Mesendoderm (in vitro differentiated cells): ENCODE measurements at regions not wholly inside any gene's neighbourhood (a gene's known extent, or its start where the extent isn't known, plus 50 kb on each side); places are given as distances from the start of the nearest gene placed in this dataset.
A peak's percentile ranks its signal among the peaks of the same experiment; 100 is the strongest.

Source experiments
- DNase-seq: peaks from one replicate; pipeline ENCODE4 v3.0.0; 2013
- H2AK5ac ChIP-seq: 2 replicates; pipeline ENCODE4 v1.6.1; 2013; ENCODE audit warnings: low read length, inconsistent platforms
- H2BK120ac ChIP-seq: 2 replicates; pipeline ENCODE4 v1.6.1; 2013; ENCODE audit warnings: low read depth, mild to moderate bottlenecking, low read length, moderate library complexity, mixed read lengths
- H2BK15ac ChIP-seq: replicated peaks from 2 replicates; pipeline ENCODE4 v1.6.1; 2013; ENCODE audit warnings: low read depth, mild to moderate bottlenecking, moderate library complexity
- H2BK5ac ChIP-seq: 2 replicates; pipeline ENCODE4 v1.6.1; 2013; ENCODE audit warnings: low read length, inconsistent platforms
- H3K18ac ChIP-seq: 2 replicates; pipeline ENCODE4 v1.6.1; 2013; ENCODE audit warnings: mild to moderate bottlenecking, low read length, mixed read lengths
- H3K23ac ChIP-seq: one replicate; pipeline ENCODE4 v1.6.1; 2013; ENCODE audit warnings: low read length
- H3K27ac ChIP-seq: 2 replicates; pipeline ENCODE4 v1.5.1; 2013; ENCODE audit warnings: low read depth, mild to moderate bottlenecking, inconsistent platforms, low read length, moderate library complexity
- H3K27me3 ChIP-seq: 2 replicates; pipeline ENCODE4 v1.6.1; 2013; ENCODE audit warnings: low read length, control low read depth, mild to moderate bottlenecking, inconsistent platforms; ENCODE audit not compliant: insufficient read depth, poor library complexity
- H3K36me3 ChIP-seq: 2 replicates; pipeline ENCODE4 v1.6.1; 2013; ENCODE audit warnings: low read length, inconsistent platforms; ENCODE audit not compliant: control insufficient read depth, insufficient read depth
- H3K4ac ChIP-seq: one replicate; pipeline ENCODE4 v1.6.1; 2013; ENCODE audit warnings: low read depth, mild to moderate bottlenecking, low read length, moderate library complexity
- H3K4me1 ChIP-seq: 2 replicates; pipeline ENCODE4 v1.6.1; 2013; ENCODE audit warnings: low read depth, low read length, inconsistent platforms; ENCODE audit not compliant: control insufficient read depth
- H3K4me2 ChIP-seq: 2 replicates; pipeline ENCODE4 v1.6.1; 2013; ENCODE audit warnings: low read length
- H3K4me3 ChIP-seq: 2 replicates; pipeline ENCODE4 v1.5.1; 2013; ENCODE audit warnings: mild to moderate bottlenecking, low read length
- H3K56ac ChIP-seq: one replicate; pipeline ENCODE4 v1.6.1; 2013; ENCODE audit warnings: low read length
- H3K79me1 ChIP-seq: 2 replicates; pipeline ENCODE4 v1.6.1; 2013; ENCODE audit warnings: low read length, inconsistent platforms
- H3K79me2 ChIP-seq: 2 replicates; pipeline ENCODE4 v1.6.1; 2013; ENCODE audit warnings: mild to moderate bottlenecking, low read length; ENCODE audit not compliant: control insufficient read depth, insufficient read depth
- H3K9ac ChIP-seq: 2 replicates; pipeline ENCODE4 v1.6.1; 2013; ENCODE audit warnings: low read length, inconsistent platforms
- H4K5ac ChIP-seq: one replicate; pipeline ENCODE4 v1.6.1; 2013; ENCODE audit warnings: low read length
- H4K8ac ChIP-seq: one replicate; pipeline ENCODE4 v1.6.1; 2013; ENCODE audit warnings: low read depth, mild to moderate bottlenecking, control low read depth, low read length, moderate library complexity
- WGBS: extraction: QIAGEN DNeasy Blood & Tissue Kit; methylation state at CpG from one replicate; pipeline ENCODE4 v1.1.7; 2013; ENCODE audit warnings: low lambda C conversion rate, missing lambda C conversion rate; ENCODE audit not compliant: insufficient coverage; ENCODE audit errors: extremely low coverage; 5-methylcytosine and 5-hydroxymethylcytosine counted together

DNA sequence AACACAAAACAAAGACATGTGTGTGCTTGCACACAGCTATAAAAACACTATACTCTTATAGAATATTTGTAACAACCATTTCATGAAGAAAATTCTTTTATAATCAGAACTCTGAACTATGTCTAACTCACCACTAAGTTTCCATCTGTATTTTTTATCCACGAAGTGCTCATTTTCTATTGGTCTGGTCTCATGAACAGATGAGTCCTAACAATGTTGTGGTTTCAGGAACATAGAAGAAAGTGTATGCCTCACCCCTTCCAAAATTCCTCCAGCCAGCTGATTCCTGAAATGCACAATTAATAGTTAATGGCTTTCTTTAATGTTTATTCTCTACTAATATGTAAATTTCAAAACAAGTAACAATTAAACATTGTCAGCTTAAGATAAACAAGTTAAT lies 325.3 kb upstream of the GRAMD2B start:
- Histone ChIP-seq H3K56ac (no peak overlapping the region), H3K18ac (no peak overlapping the region), H3K27me3 (no peaks in the 10 kb centered on the region), H3K4ac (no peak overlapping the region), H3K4me3 (no peak overlapping the region), H3K79me1 (no peaks in the 10 kb centered on the region), H2BK120ac (no peak overlapping the region), H3K9ac (no peak overlapping the region), H3K79me2 (no peaks in the 10 kb centered on the region), H3K36me3 (no peaks in the 10 kb centered on the region), H2BK5ac (no peak overlapping the region), H4K5ac (no peak overlapping the region), H3K27ac (no peak overlapping the region), H3K4me2 (no peak overlapping the region), H2AK5ac (no peak overlapping the region), H2BK15ac (no peak overlapping the region), H3K4me1 (no peaks in the 10 kb centered on the region), H4K8ac (no peak overlapping the region), H3K23ac (no peak overlapping the region)
- WGBS = no CpG with 5 or more reads among the region's 1 CpG
- DNase-seq = no peak

DNA sequence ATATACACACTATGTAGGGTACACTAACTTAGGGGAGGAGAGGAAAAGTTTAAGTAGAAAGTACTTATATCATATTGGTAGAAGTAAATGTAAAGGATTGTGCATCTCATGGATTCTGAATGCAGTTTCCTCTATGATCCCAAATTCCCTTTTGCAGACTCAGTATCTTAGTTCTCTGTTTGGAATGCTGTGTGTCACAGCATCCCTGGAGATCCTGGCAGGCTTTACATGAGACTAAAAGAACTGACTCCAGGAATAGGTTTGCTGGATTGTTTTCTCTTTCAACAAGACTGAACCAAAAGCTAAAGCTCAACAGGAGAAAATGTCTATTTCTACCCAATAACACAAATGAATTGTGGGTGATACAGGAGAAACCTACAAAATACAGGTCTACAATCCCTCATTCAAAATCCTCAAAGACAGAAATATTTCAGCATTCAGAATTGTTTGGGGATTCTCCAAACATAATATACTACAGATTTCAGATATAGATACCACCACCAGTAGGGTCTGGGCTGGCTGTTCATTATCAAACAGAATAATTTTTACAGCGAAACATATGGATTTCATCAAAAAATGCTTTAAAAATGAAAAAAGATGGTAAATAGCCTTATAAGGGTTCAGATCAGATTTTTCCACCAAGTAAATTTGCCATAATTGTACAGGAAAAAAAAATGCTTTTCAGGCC lies 324.7 kb upstream of the GRAMD2B start:
- Histone ChIP-seq H2BK5ac (no peak overlapping the region), H3K79me2 (no peaks in the 10 kb centered on the region), H2AK5ac (no peak overlapping the region), H3K4ac (no peak overlapping the region), H3K18ac (no peak overlapping the region), H3K27ac (no peak overlapping the region), H3K4me2 (no peak overlapping the region), H2BK15ac (no peak overlapping the region), H3K23ac (no peak overlapping the region), H3K27me3 (no peaks in the 10 kb centered on the region), H3K4me3 (no peak overlapping the region), H2BK120ac (no peak overlapping the region), H4K5ac (no peak overlapping the region), H3K56ac (no peak overlapping the region), H3K79me1 (no peaks in the 10 kb centered on the region), H4K8ac (no peak overlapping the region), H3K36me3 (no peaks in the 10 kb centered on the region), H3K4me1 (no peaks in the 10 kb centered on the region), H3K9ac (no peak overlapping the region)
- no peak for DNase-seq
- no CpG with 5 or more reads among the region's 1 CpG for WGBS

- no peak overlapping the region for H3K18ac ChIP-seq
- H4K5ac ChIP-seq = no peak overlapping the region
- no peak overlapping the region for H3K4me2 ChIP-seq
- H2BK120ac ChIP-seq = no peak overlapping the region
- WGBS = no CpG with 5 or more reads among the region's 4 CpGs
- no peak overlapping the region for H3K4ac ChIP-seq
- H3K9ac ChIP-seq = no peak overlapping the region
- H4K8ac ChIP-seq = no peak overlapping the region
- H3K56ac ChIP-seq = no peak overlapping the region
- H3K36me3 ChIP-seq = no peaks in the 10 kb centered on the region
- H2BK5ac ChIP-seq = no peak overlapping the region
- no peak overlapping the region for H3K23ac ChIP-seq
- no peak overlapping the region for H3K4me3 ChIP-seq
- H2BK15ac ChIP-seq = no peak overlapping the region
- no peak overlapping the region for H3K27ac ChIP-seq
- no peaks in the 10 kb centered on the region for H3K4me1 ChIP-seq
- H2AK5ac ChIP-seq = no peak overlapping the region
- H3K27me3 ChIP-seq = no peaks in the 10 kb centered on the region
- H3K79me2 ChIP-seq = no peaks in the 10 kb centered on the region
- no peak for DNase-seq
- no peaks in the 10 kb centered on the region for H3K79me1 ChIP-seq
These were observed 324.1 kb upstream of the GRAMD2B start for GRCh38 chr5:126099077-126099476.

GRCh38 chr5:126100767-126101166 lies 322.4 kb upstream of the GRAMD2B start:
- Histone ChIP-seq H3K79me2 (no peaks in the 10 kb centered on the region), H3K18ac (no peak overlapping the region), H3K27me3 (no peaks in the 10 kb centered on the region), H3K23ac (no peak overlapping the region), H3K4ac (no peak overlapping the region), H3K4me3 (no peak overlapping the region), H3K36me3 (no peaks in the 10 kb centered on the region), H2BK120ac (no peak overlapping the region), H3K4me1 (no peaks in the 10 kb centered on the region), H4K5ac (no peak overlapping the region), H2AK5ac (no peak overlapping the region), H2BK5ac (no peak overlapping the region), H3K27ac (no peak overlapping the region), H3K79me1 (no peaks in the 10 kb centered on the region), H4K8ac (no peak overlapping the region), H3K56ac (no peak overlapping the region), H2BK15ac (no peak overlapping the region), H3K4me2 (no peak overlapping the region), H3K9ac (no peak overlapping the region)
- no CpG with 5 or more reads among the region's 5 CpGs for WGBS
- DNase-seq = peak; percentile 32

DNA sequence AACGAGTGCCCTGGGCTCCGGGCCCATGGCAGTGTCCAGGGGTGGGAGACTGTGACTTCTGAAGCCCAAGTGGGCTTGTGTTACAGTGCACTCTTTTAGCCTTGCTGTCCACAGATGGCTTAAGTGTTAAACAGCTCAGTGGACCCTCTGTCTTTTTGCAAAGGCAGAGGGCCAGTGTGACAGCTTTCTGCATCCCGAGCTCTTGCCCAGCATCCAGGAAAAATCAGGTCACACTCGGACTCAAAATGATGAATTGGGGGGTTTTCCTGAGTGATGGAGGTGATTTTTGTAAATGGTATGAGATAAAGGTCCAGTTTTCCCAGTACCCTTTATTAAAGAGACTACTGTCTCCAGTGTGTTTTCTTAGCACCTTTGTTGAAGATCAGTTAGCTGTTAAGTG lies 321.3 kb upstream of the GRAMD2B start:
- DNase-seq = no peak
- no peak overlapping the region for H2BK15ac ChIP-seq
- H2AK5ac ChIP-seq = no peak overlapping the region
- no peaks in the 10 kb centered on the region for H3K36me3 ChIP-seq
- no peaks in the 10 kb centered on the region for H3K79me1 ChIP-seq
- H3K27ac ChIP-seq = no peak overlapping the region
- H2BK120ac ChIP-seq = no peak overlapping the region
- no peak overlapping the region for H3K18ac ChIP-seq
- no peaks in the 10 kb centered on the region for H3K27me3 ChIP-seq
- no peak overlapping the region for H4K5ac ChIP-seq
- no peak overlapping the region for H3K4ac ChIP-seq
- WGBS = no CpG with 5 or more reads among the region's 4 CpGs
- no peak overlapping the region for H3K9ac ChIP-seq
- no peak overlapping the region for H4K8ac ChIP-seq
- no peak overlapping the region for H2BK5ac ChIP-seq
- no peak overlapping the region for H3K56ac ChIP-seq
- H3K79me2 ChIP-seq = no peaks in the 10 kb centered on the region
- no peak overlapping the region for H3K4me3 ChIP-seq
- no peak overlapping the region for H3K23ac ChIP-seq
- H3K4me2 ChIP-seq = no peak overlapping the region
- H3K4me1 ChIP-seq = no peaks in the 10 kb centered on the region

GRCh38 chr5:126103050-126103449 lies 320.2 kb upstream of the GRAMD2B start:
- Histone ChIP-seq H3K4me1 (no peaks in the 10 kb centered on the region), H2BK15ac (no peak overlapping the region), H3K79me1 (no peaks in the 10 kb centered on the region), H3K36me3 (no peaks in the 10 kb centered on the region), H4K5ac (no peak overlapping the region), H3K9ac (no peak overlapping the region), H3K4me3 (no peak overlapping the region), H3K79me2 (no peaks in the 10 kb centered on the region), H3K27me3 (no peaks in the 10 kb centered on the region), H3K4me2 (no peak overlapping the region), H2BK120ac (no peak overlapping the region), H3K18ac (no peak overlapping the region), H3K4ac (no peak overlapping the region), H3K23ac (no peak overlapping the region), H2AK5ac (no peak overlapping the region), H4K8ac (no peak overlapping the region), H2BK5ac (no peak overlapping the region), H3K27ac (no peak overlapping the region), H3K56ac (no peak overlapping the region)
- DNase-seq = no peak
